HAP-1 (cell line): ENCODE measurements at regions not wholly inside any gene's neighbourhood (a gene's known extent, or its start where the extent isn't known, plus 50 kb on each side); places are given as distances from the start of the nearest gene placed in this dataset.

Source experiments
- DNase-seq, 2 experiments: peaks; one replicate each; pipeline ENCODE4 v3.0.0-alpha.2; 2016 to 2020; ENCODE audit warnings: low spot score in 2 of 2
- H3K27me3 ChIP-seq: fragments of 250-450 bp; sonication (Bioruptor Pico); 2 replicates; pipeline ENCODE4 v1.5.1; 2020; ENCODE audit warnings: low read depth, mild to moderate bottlenecking, moderate library complexity
- H3K36me3 ChIP-seq: fragments of 250-450 bp; sonication (Bioruptor Pico); replicated peaks from 2 replicates; pipeline ENCODE4 v1.5.1; 2020; ENCODE audit warnings: mild to moderate bottlenecking
- H3K4me1 ChIP-seq: fragments of 250-450 bp; sonication (Bioruptor Pico); 2 replicates; pipeline ENCODE4 v1.5.1; 2020; ENCODE audit warnings: mild to moderate bottlenecking
- H3K4me3 ChIP-seq: fragments of 250-450 bp; sonication (Bioruptor Pico); 2 replicates; pipeline ENCODE4 v1.5.1; 2020; ENCODE audit warnings: mild to moderate bottlenecking, moderate library complexity
- H3K9me3 ChIP-seq: fragments of 250-450 bp; sonication (Bioruptor Pico); 2 replicates; pipeline ENCODE4 v1.5.1; 2020; ENCODE audit warnings: mild to moderate bottlenecking, moderate library complexity
- in situ Hi-C: fragments of 300-500 bp; cut with MboI; formaldehyde crosslinking; loops from 3 replicates; pipeline ENCODE4 v1.14.3; 2020; ENCODE audit warnings: low sequenced_read_pairs, inconsistent platforms, mixed read lengths

- H3K4me1 ChIP-seq: no peaks in the 10 kb centered on the region
- H3K27me3 ChIP-seq: no peaks in the 10 kb centered on the region
- in situ Hi-C loops: no loop called here
- DNase-seq: no peak
- H3K4me3 ChIP-seq: no peak overlapping the region
- no peaks in the 10 kb centered on the region for H3K9me3 ChIP-seq
- no peaks in the 10 kb centered on the region for H3K36me3 ChIP-seq
These were observed 243.2 kb downstream of the FBXO8 start for GRCh38 chr4:174040287-174040686.

GRCh38 chr4:174038481-174038880 is 245.0 kb downstream of the FBXO8 start:
- H3K4me3 ChIP-seq: no peak overlapping the region
- no peaks in the 10 kb centered on the region for H3K4me1 ChIP-seq
- in situ Hi-C loops: no loop called here
- no peaks in the 10 kb centered on the region for H3K36me3 ChIP-seq
- no peaks in the 10 kb centered on the region for H3K27me3 ChIP-seq
- no peak for DNase-seq
- no peaks in the 10 kb centered on the region for H3K9me3 ChIP-seq

- H3K27me3 ChIP-seq: no peaks in the 10 kb centered on the region
- H3K36me3 ChIP-seq: no peaks in the 10 kb centered on the region
- in situ Hi-C loops: no loop called here
- no peak overlapping the region for H3K4me3 ChIP-seq
- H3K9me3 ChIP-seq: no peaks in the 10 kb centered on the region
- H3K4me1 ChIP-seq: no peaks in the 10 kb centered on the region
- DNase-seq: no peak
These were observed 245.8 kb downstream of the FBXO8 start for GRCh38 chr4:174037631-174038030.

GRCh38 chr4:174037049-174037448 is 246.4 kb downstream of the FBXO8 start:
- in situ Hi-C loops: no loop called here
- no peaks in the 10 kb centered on the region for H3K36me3 ChIP-seq
- H3K27me3 ChIP-seq: peaks cover 1% of the 10 kb centered on the region
- no peak overlapping the region for H3K4me3 ChIP-seq
- DNase-seq: no peak
- H3K9me3 ChIP-seq: no peaks in the 10 kb centered on the region
- H3K4me1 ChIP-seq: no peaks in the 10 kb centered on the region

- Histone ChIP-seq H3K27me3 (peaks cover 5% of the 10 kb centered on the region), H3K4me3 (no peak overlapping the region), H3K4me1 (no peaks in the 10 kb centered on the region), H3K9me3 (no peaks in the 10 kb centered on the region), H3K36me3 (no peaks in the 10 kb centered on the region)
- DNase-seq: no peak
- in situ Hi-C loops: no loop called here
These were observed 246.9 kb downstream of the FBXO8 start for GRCh38 chr4:174036576-174036975.

DNA sequence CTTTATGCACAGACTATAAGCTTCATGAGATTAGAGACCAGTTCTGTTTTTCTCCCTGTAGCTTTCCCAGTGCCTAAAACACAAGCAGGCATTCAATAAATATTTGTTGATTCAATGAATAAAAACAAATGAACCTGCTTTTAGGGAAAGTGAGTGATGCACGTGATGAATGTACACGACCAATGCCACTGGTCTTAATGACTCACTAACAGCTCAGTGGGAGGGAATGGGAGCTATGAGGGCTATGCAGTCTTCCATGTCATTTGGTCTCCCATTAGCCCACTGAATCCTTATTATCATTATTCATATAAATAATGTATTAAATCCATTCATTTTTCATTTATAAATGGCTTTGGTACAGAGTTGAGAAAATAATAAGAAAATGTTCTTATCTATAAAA is 247.4 kb downstream of the FBXO8 start:
- H3K36me3 ChIP-seq: no peaks in the 10 kb centered on the region
- H3K9me3 ChIP-seq: no peaks in the 10 kb centered on the region
- no peak for DNase-seq
- H3K27me3 ChIP-seq: peaks cover 8% of the 10 kb centered on the region
- in situ Hi-C loops: no loop called here
- H3K4me3 ChIP-seq: no peak overlapping the region
- no peaks in the 10 kb centered on the region for H3K4me1 ChIP-seq

GRCh38 chr4:174023641-174024040 is 259.8 kb downstream of the FBXO8 start:
- Histone ChIP-seq H3K4me3 (no peak overlapping the region), H3K9me3 (no peaks in the 10 kb centered on the region), H3K36me3 (no peaks in the 10 kb centered on the region)

GRCh38 chr4:174018236-174018635 is 265.2 kb downstream of the FBXO8 start:
- Histone ChIP-seq H3K4me1 (no peaks in the 10 kb centered on the region), H3K27me3 (peaks cover 5% of the 10 kb centered on the region), H3K4me3 (no peak overlapping the region), H3K9me3 (no peaks in the 10 kb centered on the region), H3K36me3 (no peaks in the 10 kb centered on the region)
- in situ Hi-C loops: no loop called here
- no peak for DNase-seq

More at GRCh38 chr4:174023641-174024040, 259.8 kb downstream of the FBXO8 start:
- no peak for DNase-seq
- in situ Hi-C loops: no loop called here
- H3K27me3 ChIP-seq: peaks cover 5% of the 10 kb centered on the region
- H3K4me1 ChIP-seq: no peaks in the 10 kb centered on the region

DNA sequence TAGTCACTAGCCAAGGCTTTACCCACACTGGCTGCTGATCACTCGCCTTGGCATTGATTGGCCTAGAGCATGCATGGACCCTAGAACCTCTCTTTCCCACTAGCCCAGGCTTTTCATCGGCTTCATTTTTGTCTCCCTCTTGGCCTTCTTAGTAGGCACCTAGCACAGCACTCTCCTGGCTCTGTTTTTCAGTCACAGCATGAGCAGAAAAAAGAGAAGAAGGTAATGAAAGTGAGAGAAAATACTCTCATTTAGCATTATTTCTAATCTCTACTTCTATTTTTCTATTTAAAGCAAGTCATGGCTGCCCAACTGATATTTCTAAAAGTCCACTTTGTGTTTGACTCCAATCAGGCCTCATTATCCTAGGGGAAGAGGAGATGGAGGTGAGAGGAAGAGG is 267.2 kb downstream of the FBXO8 start:
- in situ Hi-C loops: no loop called here
- no peaks in the 10 kb centered on the region for H3K4me1 ChIP-seq
- DNase-seq: no peak
- H3K9me3 ChIP-seq: no peaks in the 10 kb centered on the region
- peaks cover 5% of the 10 kb centered on the region for H3K27me3 ChIP-seq
- no peaks in the 10 kb centered on the region for H3K36me3 ChIP-seq
- no peak overlapping the region for H3K4me3 ChIP-seq

DNA sequence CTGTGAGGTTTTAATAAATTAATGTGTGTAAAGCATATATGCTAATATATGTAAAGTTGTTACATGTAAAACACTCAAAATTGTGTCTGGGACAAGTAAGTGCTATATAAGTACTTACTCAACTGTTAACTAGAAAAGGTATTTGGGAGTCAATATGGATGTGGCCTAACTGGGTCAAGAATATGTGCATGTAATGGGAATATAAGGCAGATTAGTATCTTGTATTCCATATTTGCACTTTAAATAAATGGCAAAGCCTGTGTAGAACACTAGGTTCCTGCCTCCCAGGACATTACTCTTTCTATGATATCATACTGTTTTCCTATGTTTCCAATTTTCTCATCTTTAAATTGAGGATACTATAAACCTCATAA is 270.6 kb downstream of the FBXO8 start:
- no peak for DNase-seq
- Histone ChIP-seq H3K9me3 (no peaks in the 10 kb centered on the region), H3K4me3 (no peak overlapping the region), H3K36me3 (no peaks in the 10 kb centered on the region), H3K4me1 (no peaks in the 10 kb centered on the region), H3K27me3 (no peaks in the 10 kb centered on the region)
- in situ Hi-C loops: no loop called here

GRCh38 chr4:174012135-174012885 is 271.2 kb downstream of the FBXO8 start:
- in situ Hi-C loops: no loop called here
- DNase-seq: no peak
- H3K27me3 ChIP-seq: no peaks in the 10 kb centered on the region
- no peak overlapping the region for H3K4me3 ChIP-seq
- H3K9me3 ChIP-seq: no peaks in the 10 kb centered on the region
- H3K36me3 ChIP-seq: no peaks in the 10 kb centered on the region
- H3K4me1 ChIP-seq: no peaks in the 10 kb centered on the region

GRCh38 chr4:174010547-174010946 is 272.9 kb downstream of the FBXO8 start:
- Histone ChIP-seq H3K36me3 (no peaks in the 10 kb centered on the region), H3K27me3 (no peaks in the 10 kb centered on the region), H3K9me3 (no peaks in the 10 kb centered on the region), H3K4me3 (no peak overlapping the region), H3K4me1 (no peaks in the 10 kb centered on the region)
- no peak for DNase-seq
- in situ Hi-C loops: no loop called here

GRCh38 chr4:174009686-174010451 is 273.6 kb downstream of the FBXO8 start:
- H3K36me3 ChIP-seq: no peaks in the 10 kb centered on the region
- DNase-seq: no peak
- no peaks in the 10 kb centered on the region for H3K27me3 ChIP-seq
- in situ Hi-C loops: no loop called here
- no peaks in the 10 kb centered on the region for H3K9me3 ChIP-seq
- H3K4me3 ChIP-seq: no peak overlapping the region
- no peaks in the 10 kb centered on the region for H3K4me1 ChIP-seq

GRCh38 chr4:174005422-174005821 is 278.0 kb downstream of the FBXO8 start:
- no peaks in the 10 kb centered on the region for H3K36me3 ChIP-seq
- no peaks in the 10 kb centered on the region; the same call in 1 of the 2 replicates for H3K27me3 ChIP-seq
- in situ Hi-C loops: no loop called here
- no peaks in the 10 kb centered on the region for H3K4me1 ChIP-seq
- no peak for DNase-seq
- H3K4me3 ChIP-seq: no peak overlapping the region
- H3K9me3 ChIP-seq: no peaks in the 10 kb centered on the region
